DMS79 (cell line): ENCODE measurements at regions not wholly inside any gene's neighbourhood (a gene's known extent, or its start where the extent isn't known, plus 50 kb on each side); places are given as distances from the start of the nearest gene placed in this dataset.

ENCODE experiments used
- DNase-seq: peaks from one replicate; lab custom pipeline; 2025; lab: John Stamatoyannopoulos, UW

GRCh38 chr15:88403351-88403791, 63.8 kb downstream of the MRPL46 start:
- DNase-seq = no peak

- DNase-seq = no peak
Measured at GRCh38 chr15:88401996-88402656, 65.1 kb downstream of the MRPL46 start.

GRCh38 chr15:88401251-88401995, 65.8 kb downstream of the MRPL46 start:
- no peak for DNase-seq

- no peak for DNase-seq
Measured at GRCh38 chr15:88400591-88401250, 66.5 kb downstream of the MRPL46 start.

DNA sequence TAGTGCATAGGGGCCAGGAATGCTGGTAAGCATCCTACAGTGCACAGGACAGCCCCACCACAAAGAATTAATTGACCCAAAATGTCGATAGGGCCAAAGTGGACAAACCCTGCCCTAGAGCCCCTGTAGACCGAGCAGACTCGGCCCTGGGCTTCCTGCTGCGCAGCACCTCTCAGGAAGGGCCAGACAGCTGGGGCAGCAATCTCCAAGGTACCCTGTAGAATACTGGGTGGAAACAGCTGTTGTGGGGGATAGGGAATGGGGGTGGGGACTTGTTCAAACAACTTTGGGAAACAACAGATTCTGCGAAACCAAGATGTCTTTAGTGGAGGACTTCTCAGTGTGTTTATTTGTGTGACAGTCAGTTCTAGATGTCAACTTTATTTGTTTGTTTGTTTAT, 67.1 kb downstream of the MRPL46 start:
- DNase-seq = no peak

DNA sequence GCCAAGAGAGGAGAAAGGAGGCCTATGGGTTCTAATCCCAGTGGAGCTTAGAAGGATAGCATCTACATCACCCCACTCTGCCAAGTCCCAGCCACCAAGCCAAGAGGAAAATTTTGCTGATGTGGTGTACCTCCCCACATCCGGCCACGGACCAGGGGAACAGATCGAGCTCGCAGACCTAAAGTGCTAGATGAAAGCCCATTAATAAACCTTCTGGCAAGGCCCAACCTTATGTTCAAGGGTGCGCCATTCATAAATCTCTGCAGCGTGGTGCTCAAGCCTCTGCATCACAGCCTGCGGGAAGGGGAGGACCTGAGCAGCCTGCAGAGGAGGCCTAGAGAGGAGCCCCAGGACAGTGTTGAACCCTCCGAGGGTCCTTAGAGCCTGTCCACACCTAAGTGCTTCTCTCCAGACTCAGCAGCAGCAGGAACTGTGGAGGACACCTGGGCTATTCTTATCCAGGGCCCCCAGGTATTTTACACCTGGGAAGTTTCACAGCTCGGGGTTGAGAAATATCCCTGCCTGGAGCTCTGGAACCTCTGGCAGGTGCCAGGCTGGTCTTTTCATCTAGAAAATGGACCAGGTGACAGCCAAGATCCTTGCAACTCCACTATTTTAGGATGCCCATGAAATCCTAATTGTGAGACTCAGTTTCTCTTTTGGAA, 68.0 kb downstream of the MRPL46 start:
- DNase-seq = no peak

DNA sequence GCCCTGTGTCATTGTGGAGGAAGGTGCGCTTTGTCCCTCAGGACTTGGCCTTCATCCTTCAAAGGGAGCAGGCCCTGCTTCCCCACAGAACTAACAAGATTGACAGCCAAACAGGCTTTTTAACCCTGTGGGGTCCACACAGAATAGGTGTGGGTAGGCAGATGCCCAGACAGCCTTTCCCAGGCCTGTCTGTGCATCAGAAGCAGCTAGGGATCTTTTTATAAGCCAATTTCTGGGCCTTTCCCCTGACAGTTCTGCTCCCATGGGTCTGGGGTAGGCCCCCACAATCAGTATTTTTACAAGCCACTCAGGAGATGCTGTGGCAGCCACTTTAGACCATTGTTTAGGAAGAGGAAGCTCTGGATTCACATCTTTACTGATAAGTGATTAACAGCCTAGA, 69.2 kb downstream of the MRPL46 start:
- DNase-seq = no peak

GRCh38 chr15:88397506-88397905, 69.7 kb downstream of the MRPL46 start:
- no peak for DNase-seq

- DNase-seq = no peak
Measured at GRCh38 chr15:88395872-88396781, 71.1 kb downstream of the MRPL46 start.

GRCh38 chr15:88395241-88395640, 71.9 kb downstream of the MRPL46 start:
- DNase-seq = no peak

- DNase-seq = no peak
Measured at GRCh38 chr15:88394553-88395145, 72.5 kb downstream of the MRPL46 start.

DNA sequence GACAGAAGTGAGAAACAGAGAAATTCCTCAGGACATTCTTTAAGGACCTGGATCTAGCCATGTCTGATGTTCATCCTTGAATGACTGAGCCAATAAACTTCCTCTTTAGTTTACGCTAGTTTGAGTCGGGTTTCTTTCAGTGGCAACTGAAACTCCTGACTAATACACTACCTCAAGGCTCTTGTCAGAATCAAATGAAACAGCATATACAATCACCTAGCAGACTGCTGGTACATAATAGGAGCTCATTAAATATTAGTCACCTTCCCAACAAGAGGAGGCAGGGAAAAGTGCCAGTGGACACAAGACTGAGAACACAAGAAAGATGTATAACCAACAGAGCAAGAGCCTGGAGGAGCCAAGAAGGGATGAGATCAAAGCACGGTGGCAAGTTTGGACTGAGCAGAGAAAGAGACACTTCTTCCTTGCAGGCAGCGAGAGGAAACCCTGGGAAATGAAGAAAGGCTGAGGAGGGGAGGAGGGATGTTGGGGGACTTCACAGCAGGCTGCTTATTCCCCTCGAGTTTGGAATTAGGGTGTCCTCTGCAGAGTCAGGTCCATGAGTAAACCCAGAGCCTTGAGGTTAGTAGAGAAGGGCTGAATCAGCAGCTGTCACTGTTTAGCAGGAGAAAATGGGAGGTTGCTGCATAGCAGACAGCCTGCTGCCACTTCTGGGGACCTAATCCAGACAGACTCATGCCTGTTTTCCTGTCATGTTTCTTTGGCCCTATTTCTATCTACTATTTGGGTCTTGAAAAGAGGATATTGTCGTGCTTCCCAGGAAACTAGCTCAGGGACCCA, 73.3 kb downstream of the MRPL46 start:
- DNase-seq = no peak

DNA sequence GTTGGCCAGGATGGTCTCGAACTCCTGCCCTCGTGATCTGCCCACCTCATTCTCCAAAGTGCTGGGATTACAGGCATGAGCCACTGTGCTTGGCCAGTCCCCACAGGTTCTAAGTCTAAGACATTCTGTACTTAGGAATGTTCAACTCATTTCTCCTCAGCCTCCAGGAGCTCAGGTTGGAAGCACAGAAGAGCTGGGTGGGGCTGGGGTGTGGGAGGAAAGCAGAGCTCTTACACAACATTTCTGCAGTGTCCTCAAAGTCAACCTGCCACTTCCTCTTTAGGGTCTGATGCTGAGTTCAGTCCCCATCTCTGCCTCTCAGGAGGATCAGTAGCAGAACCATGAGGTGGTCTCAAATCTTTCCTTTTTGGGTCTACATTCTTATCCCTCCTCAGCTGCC, 75.5 kb downstream of the MRPL46 start:
- DNase-seq = no peak

- DNase-seq = no peak
Measured at GRCh38 chr15:88391006-88391405, 76.2 kb downstream of the MRPL46 start.

GRCh38 chr15:88390164-88390901, 76.9 kb downstream of the MRPL46 start:
- no peak for DNase-seq

GRCh38 chr15:88389120-88389519, 78.1 kb downstream of the MRPL46 start:
- DNase-seq = no peak

- DNase-seq = no peak
Measured at GRCh38 chr15:88388686-88389085, 78.5 kb downstream of the MRPL46 start.

- DNase-seq = no peak
Measured at GRCh38 chr15:88385078-88385700, 82.0 kb downstream of the MRPL46 start.

DNA sequence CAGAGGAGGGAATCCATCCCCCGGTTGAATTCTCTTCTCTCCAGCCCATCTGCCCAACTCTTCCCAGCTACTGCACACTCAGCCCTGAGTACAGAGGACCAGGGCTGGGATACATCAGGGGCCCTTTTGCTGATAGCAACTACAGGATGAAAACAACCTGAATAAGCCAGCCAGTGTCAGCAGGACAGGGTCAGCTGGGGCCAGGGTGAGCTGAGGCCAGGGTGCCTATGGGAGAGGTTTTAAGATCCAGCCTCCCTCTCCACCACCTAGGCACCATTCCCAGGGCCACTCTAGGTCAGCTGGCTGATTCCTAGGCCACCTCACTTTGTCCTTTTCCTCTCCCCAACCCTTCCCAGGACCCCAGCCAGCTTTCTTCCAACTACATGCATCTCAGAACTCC, 83.8 kb downstream of the MRPL46 start:
- DNase-seq = no peak
